ENCODE measurements at regions not wholly inside any gene's neighbourhood (a gene's known extent, or its start where the extent isn't known, plus 50 kb on each side); places are given as distances from the start of the nearest gene placed in this dataset.
"Not testable (repeated sequence)": the region's sequence is repeated elsewhere in the genome, so short reads cannot be mapped to it uniquely, and the experiment has no call there.

DNA sequence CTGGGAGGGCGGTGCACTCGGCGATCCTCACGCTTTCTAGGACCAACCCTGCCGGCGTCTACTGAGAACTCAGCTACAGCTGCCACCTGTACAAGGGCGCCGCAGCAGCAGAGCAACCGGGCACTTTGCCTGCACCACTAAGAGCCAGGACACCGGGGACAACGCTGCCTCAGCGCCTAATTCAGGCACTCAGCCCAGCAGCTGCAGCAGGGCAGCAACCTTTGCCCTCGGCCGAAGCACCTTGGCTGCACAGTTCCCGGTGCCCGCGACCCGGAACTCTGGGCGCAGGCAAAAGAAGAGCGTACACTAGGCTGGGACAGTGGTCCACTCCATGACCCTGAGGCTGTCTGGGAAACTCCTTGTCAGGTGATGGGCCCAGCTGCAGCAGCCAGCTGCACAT, 85.7 kb downstream of the POTEB3 start:
- TF ChIP-seq EZH2phosphoT487 (IDR thresholded peaks at IDR 0.05; ENCODE audit: borderline replicate concordance, low read depth, low read length) = not testable (repeated sequence)
- TF ChIP-seq, protein P1, sequence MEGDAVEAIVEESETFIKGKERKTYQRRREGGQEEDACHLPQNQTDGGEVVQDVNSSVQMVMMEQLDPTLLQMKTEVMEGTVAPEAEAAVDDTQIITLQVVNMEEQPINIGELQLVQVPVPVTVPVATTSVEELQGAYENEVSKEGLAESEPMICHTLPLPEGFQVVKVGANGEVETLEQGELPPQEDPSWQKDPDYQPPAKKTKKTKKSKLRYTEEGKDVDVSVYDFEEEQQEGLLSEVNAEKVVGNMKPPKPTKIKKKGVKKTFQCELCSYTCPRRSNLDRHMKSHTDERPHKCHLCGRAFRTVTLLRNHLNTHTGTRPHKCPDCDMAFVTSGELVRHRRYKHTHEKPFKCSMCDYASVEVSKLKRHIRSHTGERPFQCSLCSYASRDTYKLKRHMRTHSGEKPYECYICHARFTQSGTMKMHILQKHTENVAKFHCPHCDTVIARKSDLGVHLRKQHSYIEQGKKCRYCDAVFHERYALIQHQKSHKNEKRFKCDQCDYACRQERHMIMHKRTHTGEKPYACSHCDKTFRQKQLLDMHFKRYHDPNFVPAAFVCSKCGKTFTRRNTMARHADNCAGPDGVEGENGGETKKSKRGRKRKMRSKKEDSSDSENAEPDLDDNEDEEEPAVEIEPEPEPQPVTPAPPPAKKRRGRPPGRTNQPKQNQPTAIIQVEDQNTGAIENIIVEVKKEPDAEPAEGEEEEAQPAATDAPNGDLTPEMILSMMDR (conservative IDR thresholded peaks at IDR 0.05; ENCODE audit: low read length) = not testable (repeated sequence)
